GDM1 (cell line): ENCODE measurements at regions not wholly inside any gene's neighbourhood (a gene's known extent, or its start where the extent isn't known, plus 50 kb on each side); places are given as distances from the start of the nearest gene placed in this dataset.
"Not testable (repeated sequence)": the region's sequence is repeated elsewhere in the genome, so short reads cannot be mapped to it uniquely, and the experiment has no call there.

ENCODE experiments used
- DNase-seq: peaks from one replicate; lab custom pipeline; 2025; lab: John Stamatoyannopoulos, UW

GRCh38 chr10:45118929-45119328, 118.2 kb downstream of the ZNF22 start:
- no peak for DNase-seq

- DNase-seq: not testable (repeated sequence)
Observed at GRCh38 chr10:45122180-45122860, 121.6 kb downstream of the ZNF22 start.

- DNase-seq: no peak
Observed at GRCh38 chr10:45135443-45136198, 134.9 kb downstream of the ZNF22 start.

GRCh38 chr10:45136256-45136655, 135.5 kb downstream of the ZNF22 start:
- DNase-seq: no peak

GRCh38 chr10:45144326-45145070, 143.8 kb downstream of the ZNF22 start:
- no peak for DNase-seq

- DNase-seq: not testable (repeated sequence)
Observed at GRCh38 chr10:45145143-45145542, 144.4 kb downstream of the ZNF22 start.

- DNase-seq: no peak
Observed at GRCh38 chr10:45147000-45147399, 146.3 kb downstream of the ZNF22 start.

- no peak for DNase-seq
Observed at GRCh38 chr10:45150997-45151396, 150.3 kb downstream of the ZNF22 start.

GRCh38 chr10:45151467-45152214, 150.9 kb downstream of the ZNF22 start:
- DNase-seq: no peak

- DNase-seq: no peak
Observed at GRCh38 chr10:45152726-45153125, 152.0 kb downstream of the ZNF22 start.

GRCh38 chr10:45154502-45154901, 153.8 kb downstream of the ZNF22 start:
- no peak for DNase-seq

GRCh38 chr10:45155784-45156183, 155.1 kb downstream of the ZNF22 start:
- DNase-seq: no peak

- no peak for DNase-seq
Observed at GRCh38 chr10:45160271-45160670, 155.1 kb downstream of the OR13A1 start.

- DNase-seq: no peak
Observed at GRCh38 chr10:45163315-45163975, 152.0 kb downstream of the OR13A1 start.

- not testable (repeated sequence) for DNase-seq
Observed at GRCh38 chr10:45175520-45176118, 139.8 kb downstream of the OR13A1 start.

GRCh38 chr10:45179691-45180090, 135.7 kb downstream of the OR13A1 start:
- DNase-seq: no peak

GRCh38 chr10:45180507-45180906, 134.9 kb downstream of the OR13A1 start:
- no peak for DNase-seq

GRCh38 chr10:45180946-45181875, 134.2 kb downstream of the OR13A1 start:
- no peak for DNase-seq

- DNase-seq: no peak
Observed at GRCh38 chr10:45183174-45183573, 132.2 kb downstream of the OR13A1 start.
